ENCODE measurements at regions not wholly inside any gene's neighbourhood (a gene's known extent, or its start where the extent isn't known, plus 50 kb on each side); places are given as distances from the start of the nearest gene placed in this dataset.

DNA sequence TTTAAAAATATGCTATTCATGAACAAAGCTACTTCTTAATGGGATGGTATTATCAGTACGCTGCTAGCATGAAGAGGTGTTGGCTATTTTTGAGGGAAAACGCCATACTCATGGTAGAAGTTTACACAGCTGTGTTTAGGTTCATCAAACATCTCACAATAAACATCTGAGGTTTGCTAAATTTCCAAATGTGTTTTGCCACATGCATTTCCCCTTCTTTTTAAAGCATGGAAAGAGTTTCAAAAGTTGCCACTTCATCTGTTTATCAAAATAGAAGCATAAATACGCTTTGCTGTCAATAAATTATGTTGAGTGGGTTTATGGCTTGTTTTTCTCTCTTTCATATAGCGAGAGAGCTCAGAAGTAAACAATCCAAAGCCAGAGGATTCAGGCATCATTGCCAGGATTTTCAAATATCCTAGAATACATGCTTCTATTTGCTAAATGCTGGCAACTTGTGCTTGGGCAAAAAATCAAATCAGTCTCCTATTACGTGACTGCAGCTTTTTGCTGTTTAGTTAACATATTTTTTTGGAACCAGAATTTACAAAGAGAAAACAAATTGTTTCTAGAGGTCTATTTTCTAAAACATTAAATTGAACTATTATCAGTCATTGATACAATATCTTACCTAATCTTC, 1919.9 kb upstream of the LRRTM1 start:
- ChIA-PET CTCF (interaction anchor here (1.5 kb wide), 1 partner anchor 10 kb away, joined by 4 read pairs; no protein-coding TSS in a partner anchor), POLR2A (no interaction called here)
- no peak for TF ChIP-seq SCRT2 (tag by site-specific recombination; IDR thresholded peaks at IDR 0.05)
- no peak for TF ChIP-seq ZFHX2 (tag by site-specific recombination; conservative IDR thresholded peaks at IDR 0.05)
- no peak for TF ChIP-seq ZFP69B (tag by site-specific recombination; IDR thresholded peaks at IDR 0.05)
- no peak for TF ChIP-seq GLIS2 (tag by site-specific recombination; IDR thresholded peaks at IDR 0.05)
- no peak for TF ChIP-seq ZNF266 (tag by site-specific recombination; IDR thresholded peaks at IDR 0.05; ENCODE audit: low read depth)
- no peak for TF ChIP-seq ZNF114 (tag by site-specific recombination; IDR thresholded peaks at IDR 0.05)
- no peak for TF ChIP-seq GFI1B (tag by site-specific recombination; IDR thresholded peaks at IDR 0.05)
- TF ChIP-seq ZNF223 (tag by site-specific recombination; IDR thresholded peaks at IDR 0.05): no peak
- TF ChIP-seq, protein P1, sequence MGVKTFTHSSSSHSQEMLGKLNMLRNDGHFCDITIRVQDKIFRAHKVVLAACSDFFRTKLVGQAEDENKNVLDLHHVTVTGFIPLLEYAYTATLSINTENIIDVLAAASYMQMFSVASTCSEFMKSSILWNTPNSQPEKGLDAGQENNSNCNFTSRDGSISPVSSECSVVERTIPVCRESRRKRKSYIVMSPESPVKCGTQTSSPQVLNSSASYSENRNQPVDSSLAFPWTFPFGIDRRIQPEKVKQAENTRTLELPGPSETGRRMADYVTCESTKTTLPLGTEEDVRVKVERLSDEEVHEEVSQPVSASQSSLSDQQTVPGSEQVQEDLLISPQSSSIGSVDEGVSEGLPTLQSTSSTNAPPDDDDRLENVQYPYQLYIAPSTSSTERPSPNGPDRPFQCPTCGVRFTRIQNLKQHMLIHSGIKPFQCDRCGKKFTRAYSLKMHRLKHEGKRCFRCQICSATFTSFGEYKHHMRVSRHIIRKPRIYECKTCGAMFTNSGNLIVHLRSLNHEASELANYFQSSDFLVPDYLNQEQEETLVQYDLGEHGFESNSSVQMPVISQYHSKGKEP (tag by site-specific recombination; IDR thresholded peaks at IDR 0.05): no peak
- TF ChIP-seq, protein P2, sequence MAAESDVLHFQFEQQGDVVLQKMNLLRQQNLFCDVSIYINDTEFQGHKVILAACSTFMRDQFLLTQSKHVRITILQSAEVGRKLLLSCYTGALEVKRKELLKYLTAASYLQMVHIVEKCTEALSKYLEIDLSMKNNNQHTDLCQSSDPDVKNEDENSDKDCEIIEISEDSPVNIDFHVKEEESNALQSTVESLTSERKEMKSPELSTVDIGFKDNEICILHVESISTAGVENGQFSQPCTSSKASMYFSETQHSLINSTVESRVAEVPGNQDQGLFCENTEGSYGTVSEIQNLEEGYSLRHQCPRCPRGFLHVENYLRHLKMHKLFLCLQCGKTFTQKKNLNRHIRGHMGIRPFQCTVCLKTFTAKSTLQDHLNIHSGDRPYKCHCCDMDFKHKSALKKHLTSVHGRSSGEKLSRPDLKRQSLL (tag by site-specific recombination; IDR thresholded peaks at IDR 0.05): no peak
- no peak for TF ChIP-seq ZNF624 (tag by site-specific recombination; IDR thresholded peaks at IDR 0.05)
- no peak for TF ChIP-seq ZNF514 (tag by site-specific recombination; IDR thresholded peaks at IDR 0.05)
- TF ChIP-seq ZNF48 (tag by site-specific recombination; IDR thresholded peaks at IDR 0.05): no peak
- TF ChIP-seq TRIM28 (IDR thresholded peaks at IDR 0.05; ENCODE audit: borderline replicate concordance, low read length): no peak
- TF ChIP-seq ZNF670 (tag by site-specific recombination; IDR thresholded peaks at IDR 0.05; ENCODE audit: low read depth): no peak
- TF ChIP-seq KLF8 (tag by site-specific recombination; IDR thresholded peaks at IDR 0.05): no peak
- TF ChIP-seq ZNF510 (tag by site-specific recombination; IDR thresholded peaks at IDR 0.05; ENCODE audit: insufficient replicate concordance): no peak

DNA sequence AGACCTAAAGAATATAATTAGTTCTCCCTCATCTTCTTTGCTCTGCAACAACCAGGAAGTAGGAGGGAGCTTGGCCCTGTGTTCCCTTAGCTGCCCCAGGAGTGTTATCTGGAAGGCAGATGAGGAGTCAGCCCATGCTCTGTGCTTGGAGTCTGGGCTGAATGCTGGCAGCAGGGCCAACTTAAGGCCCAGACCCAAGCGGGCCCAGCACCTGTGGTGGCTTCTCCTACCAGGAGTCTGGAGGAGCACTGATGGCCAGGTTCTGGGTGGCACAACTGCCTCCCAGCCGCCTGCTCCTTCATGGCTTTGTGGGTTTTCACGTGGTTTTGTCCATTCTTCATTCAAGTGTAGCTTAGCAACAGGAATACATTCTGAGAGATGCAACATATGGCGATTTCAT, 1910.7 kb upstream of the LRRTM1 start:
- H3K4me3 ChIP-seq (ENCODE audit: low read depth, low read length): no peak overlapping the region
- CTCF ChIA-PET: interaction anchor here (0.6 kb wide), 1 partner anchor 95 kb away, joined by 4 read pairs; no protein-coding TSS in a partner anchor
- no peak for TF ChIP-seq KLF16 (tag by site-specific recombination; IDR thresholded peaks at IDR 0.05)
- no peak for TF ChIP-seq RBAK (tag by site-specific recombination; IDR thresholded peaks at IDR 0.05)
- no peak for TF ChIP-seq ZNF132 (tag by site-specific recombination; IDR thresholded peaks at IDR 0.05; ENCODE audit: borderline replicate concordance)
- no peak for TF ChIP-seq ZSCAN16 (tag by site-specific recombination; IDR thresholded peaks at IDR 0.05)
- TF ChIP-seq, protein P3, sequence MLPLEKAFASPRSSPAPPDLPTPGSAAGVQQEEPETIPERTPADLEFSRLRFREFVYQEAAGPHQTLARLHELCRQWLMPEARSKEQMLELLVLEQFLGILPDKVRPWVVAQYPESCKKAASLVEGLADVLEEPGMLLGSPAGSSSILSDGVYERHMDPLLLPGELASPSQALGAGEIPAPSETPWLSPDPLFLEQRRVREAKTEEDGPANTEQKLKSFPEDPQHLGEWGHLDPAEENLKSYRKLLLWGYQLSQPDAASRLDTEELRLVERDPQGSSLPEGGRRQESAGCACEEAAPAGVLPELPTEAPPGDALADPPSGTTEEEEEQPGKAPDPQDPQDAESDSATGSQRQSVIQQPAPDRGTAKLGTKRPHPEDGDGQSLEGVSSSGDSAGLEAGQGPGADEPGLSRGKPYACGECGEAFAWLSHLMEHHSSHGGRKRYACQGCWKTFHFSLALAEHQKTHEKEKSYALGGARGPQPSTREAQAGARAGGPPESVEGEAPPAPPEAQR (tag by site-specific recombination; IDR thresholded peaks at IDR 0.05): no peak
- TF ChIP-seq ZNF146 (tag by site-specific recombination; IDR thresholded peaks at IDR 0.05): no peak
- no peak for TF ChIP-seq ZFHX2 (tag by site-specific recombination; conservative IDR thresholded peaks at IDR 0.05)
- TF ChIP-seq ZNF175 (tag by site-specific recombination; IDR thresholded peaks at IDR 0.05): no peak
- TF ChIP-seq ZNF76 (tag by site-specific recombination; IDR thresholded peaks at IDR 0.05; ENCODE audit: borderline replicate concordance, low read depth): no peak
- TF ChIP-seq ZNF501 (tag by site-specific recombination; IDR thresholded peaks at IDR 0.05): no peak
- no peak for TF ChIP-seq ZNF391 (tag by site-specific recombination; IDR thresholded peaks at IDR 0.05; ENCODE audit: borderline replicate concordance, low read depth)
- no peak for TF ChIP-seq ZNF791 (tag by site-specific recombination; IDR thresholded peaks at IDR 0.05)
- TF ChIP-seq SP2 (tag by site-specific recombination; IDR thresholded peaks at IDR 0.05): no peak
- TF ChIP-seq ZBTB17 (tag by site-specific recombination; IDR thresholded peaks at IDR 0.05): no peak
- TF ChIP-seq ZNF157 (tag by site-specific recombination; IDR thresholded peaks at IDR 0.05): no peak
- no peaks in the 10 kb centered on the region for H3K4me1 ChIP-seq (ENCODE audit: control insufficient read depth, insufficient read depth, low read length)
- no peaks in the 10 kb centered on the region for H3K9me3 ChIP-seq (ENCODE audit: control insufficient read depth, insufficient read depth, low read depth, low read length)
- no peaks in the 10 kb centered on the region for H3K36me3 ChIP-seq (ENCODE audit: control insufficient read depth in 2 of 2, insufficient read depth in 1 of 2, low read length in 2 of 2)
- POLR2A ChIA-PET: no interaction called here
- H3K27ac ChIP-seq (ENCODE audit: extremely low read depth, low read depth, low read length): no peak overlapping the region

More for the DNA sequence above, 1919.9 kb upstream of the LRRTM1 start:
- H3K4me3 ChIP-seq (ENCODE audit: low read depth, low read length): no peak overlapping the region
- H3K27ac ChIP-seq (ENCODE audit: extremely low read depth, low read depth, low read length): no peak overlapping the region
- no peaks in the 10 kb centered on the region for H3K9me3 ChIP-seq (ENCODE audit: control insufficient read depth, insufficient read depth, low read depth, low read length)
- no peaks in the 10 kb centered on the region for H3K4me1 ChIP-seq (ENCODE audit: control insufficient read depth, insufficient read depth, low read length)
- H3K36me3 ChIP-seq (ENCODE audit: control insufficient read depth in 2 of 2, insufficient read depth in 1 of 2, low read length in 2 of 2): no peaks in the 10 kb centered on the region

All from HEK293 (cell line).